WI38 (cell line): ENCODE measurements at regions not wholly inside any gene's neighbourhood (a gene's known extent, or its start where the extent isn't known, plus 50 kb on each side); places are given as distances from the start of the nearest gene placed in this dataset.

Source experiments
- H3K4me3 ChIP-seq: 2 replicates; pipeline ENCODE4 v1.5.1; 2011; ENCODE audit warnings: low read depth, mild to moderate bottlenecking, control low read depth, low read length
- CTCF ChIP-seq: IDR thresholded peaks from 2 replicates; pipeline ENCODE4 v1.5.1; 2012; ENCODE audit warnings: low read depth, mild to moderate bottlenecking, control low read depth, low read length

GRCh38 chr22:27203276-27203660, 545.9 kb downstream of the MIAT start:
- no peak overlapping the region for H3K4me3 ChIP-seq
- TF ChIP-seq CTCF: no peak

GRCh38 chr22:27204280-27204679, 546.9 kb downstream of the MIAT start:
- no peak overlapping the region for H3K4me3 ChIP-seq
- TF ChIP-seq CTCF: no peak

- no peak for TF ChIP-seq CTCF
- H3K4me3 ChIP-seq: no peak overlapping the region
Measured at GRCh38 chr22:27204817-27205216, 547.4 kb downstream of the MIAT start.

- no peak for TF ChIP-seq CTCF
- no peak overlapping the region for H3K4me3 ChIP-seq
Measured at GRCh38 chr22:27205492-27206373, 548.3 kb downstream of the MIAT start.

GRCh38 chr22:27206374-27207133, 549.2 kb downstream of the MIAT start:
- no peak for TF ChIP-seq CTCF
- no peak overlapping the region for H3K4me3 ChIP-seq

GRCh38 chr22:27207266-27207665, 549.9 kb downstream of the MIAT start:
- no peak overlapping the region for H3K4me3 ChIP-seq
- TF ChIP-seq CTCF: no peak

GRCh38 chr22:27207907-27208306, 550.5 kb downstream of the MIAT start:
- H3K4me3 ChIP-seq: no peak overlapping the region
- TF ChIP-seq CTCF: no peak
